DMS53 treated with DMSO at 0.1 percent for 48 hours (cell line): ENCODE measurements at regions not wholly inside any gene's neighbourhood (a gene's known extent, or its start where the extent isn't known, plus 50 kb on each side); places are given as distances from the start of the nearest gene placed in this dataset.

ENCODE experiments used
- DNase-seq: peaks from one replicate; lab custom pipeline; 2025; ENCODE audit not compliant: unreplicated experiment; lab: John Stamatoyannopoulos, UW

GRCh38 chr2:120864981-120865380, 129.3 kb downstream of the GLI2 start:
- no peak for DNase-seq

DNA sequence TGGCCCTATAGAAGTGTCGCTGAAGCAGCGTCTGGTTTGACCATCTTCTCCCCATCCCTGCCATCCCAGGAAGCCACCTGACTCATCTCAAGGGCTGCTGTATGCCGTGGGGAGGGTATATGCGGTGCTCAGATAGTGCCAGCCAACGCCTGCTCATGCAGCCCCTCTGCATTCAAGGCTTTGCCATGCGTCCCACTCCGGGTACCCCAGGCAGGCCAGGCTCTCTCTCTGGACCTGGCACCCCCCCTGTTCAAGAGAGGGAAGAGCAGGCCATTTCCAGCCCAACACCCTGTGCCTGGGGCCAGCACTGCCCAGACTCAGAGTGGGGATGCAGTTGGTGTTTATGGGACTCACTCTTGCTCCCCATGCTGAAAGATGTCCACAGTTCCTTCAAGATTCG, 130.0 kb downstream of the GLI2 start:
- DNase-seq = no peak

DNA sequence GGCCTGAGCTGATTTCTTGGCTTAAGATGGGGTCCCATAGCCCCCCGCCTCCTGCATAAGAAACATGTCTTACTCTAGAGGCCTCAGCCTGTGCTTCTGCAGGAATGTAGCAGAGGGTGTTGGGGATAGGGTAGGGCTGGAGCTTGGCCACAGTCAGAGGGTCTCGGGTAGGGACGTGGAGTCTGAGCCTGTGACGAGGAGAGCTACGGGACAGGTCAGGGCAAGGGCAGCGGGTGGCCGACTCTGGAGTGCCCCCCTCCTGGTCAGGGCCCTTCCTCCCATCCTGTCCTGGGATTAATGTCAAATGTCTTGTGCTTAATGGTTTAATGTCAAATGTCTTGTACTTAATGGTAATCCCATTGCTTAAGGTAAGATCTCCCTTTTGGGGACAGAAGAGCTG, 130.4 kb downstream of the GLI2 start:
- no peak for DNase-seq

DNA sequence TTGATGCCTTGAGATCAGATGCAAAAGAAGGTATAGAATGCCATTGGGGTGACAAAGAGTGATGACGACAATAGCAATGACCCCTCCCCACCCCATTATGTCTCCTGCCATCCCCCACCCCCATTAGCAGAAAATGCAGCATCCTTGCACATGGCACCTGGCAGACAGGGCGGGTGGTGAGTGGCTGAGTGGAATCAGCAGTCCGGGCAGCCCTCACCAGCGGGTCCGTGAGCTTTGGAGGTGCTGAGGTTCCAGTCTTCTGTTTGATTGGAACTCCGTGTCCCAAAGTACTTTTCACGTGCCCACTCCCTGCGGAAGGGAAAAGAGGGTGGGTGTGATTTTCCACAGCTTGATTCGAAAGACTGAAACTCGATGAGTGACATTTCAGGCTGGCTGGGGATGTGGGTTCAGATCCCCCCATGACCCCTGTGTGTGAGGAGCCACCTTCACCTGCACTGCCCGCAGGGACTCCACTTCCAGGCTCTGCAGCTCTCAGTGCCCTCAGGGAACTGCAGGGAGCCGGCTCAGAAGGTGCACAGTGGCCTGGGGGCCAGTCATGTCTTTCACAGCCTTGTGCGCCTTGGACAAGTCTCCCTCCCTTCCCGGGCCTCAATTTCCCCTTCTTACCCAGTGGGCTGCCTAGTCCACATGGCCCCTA, 130.9 kb downstream of the GLI2 start:
- DNase-seq = no peak

DNA sequence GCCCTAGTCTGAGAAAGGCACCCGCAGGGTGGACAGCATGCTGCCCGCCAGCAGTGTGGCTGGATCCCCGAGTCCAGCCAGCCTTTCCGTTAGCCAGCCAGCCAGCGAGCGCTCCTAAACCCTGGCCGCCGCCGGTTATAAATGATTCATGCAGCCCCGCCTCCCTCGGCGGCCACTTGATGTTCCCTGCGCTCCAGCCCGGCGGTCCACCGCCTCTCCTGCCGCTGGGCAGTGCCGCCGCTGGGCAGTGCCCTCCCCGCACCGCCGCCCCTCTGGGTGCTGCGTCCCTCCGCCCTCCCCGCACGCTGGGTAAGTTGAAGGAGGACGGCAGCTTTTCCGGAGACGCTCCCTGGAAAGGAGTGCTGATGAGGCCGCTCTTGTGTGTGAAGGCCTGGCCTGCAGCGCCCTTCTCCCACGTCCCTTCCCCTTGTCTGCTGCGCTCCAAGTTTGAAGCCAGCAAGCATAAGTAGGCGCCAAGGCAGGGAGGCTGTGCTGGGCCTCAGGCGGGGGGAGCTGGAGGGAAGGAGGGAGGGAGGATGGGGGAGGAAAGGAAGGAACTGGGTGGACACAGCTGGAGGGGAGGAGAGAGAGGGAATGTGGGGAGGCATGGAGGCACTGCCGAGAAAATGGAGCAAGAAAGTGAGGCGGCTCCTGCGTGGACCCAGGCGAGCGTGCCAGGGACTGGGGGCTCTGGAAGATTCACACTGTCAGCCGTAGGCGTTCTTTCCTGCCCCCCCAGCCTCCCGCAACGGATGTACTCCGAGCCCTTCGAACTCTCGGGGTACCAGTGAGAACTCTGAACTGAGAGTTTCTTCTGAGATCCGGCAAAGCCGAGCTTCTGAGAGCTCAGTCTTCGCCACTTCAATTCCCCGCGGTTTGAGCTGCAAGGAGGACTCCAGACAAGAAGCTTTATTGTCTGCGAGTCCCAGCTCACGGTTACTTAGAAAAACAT, 131.9 kb downstream of the GLI2 start:
- peak; percentile 38 for DNase-seq

DNA sequence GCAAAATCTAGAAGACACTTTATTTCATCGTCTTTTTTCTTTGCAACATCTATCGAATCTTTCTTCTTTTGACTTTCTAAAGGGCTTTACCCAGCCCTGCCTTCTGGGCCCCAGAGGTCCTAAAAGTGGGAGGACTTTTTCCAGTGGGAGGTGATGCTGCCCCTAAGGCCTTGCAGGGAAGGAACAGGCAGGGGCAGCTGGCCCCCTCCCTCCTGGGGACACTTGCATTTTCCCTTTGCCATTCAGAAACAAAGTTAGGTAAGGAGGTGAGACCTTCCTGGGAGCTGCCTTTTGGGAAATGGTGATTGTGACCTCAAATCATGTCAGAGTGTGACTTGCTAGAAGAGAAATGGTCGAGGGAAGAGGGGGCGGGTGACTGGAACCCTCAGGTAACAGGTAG, 132.7 kb downstream of the GLI2 start:
- no peak for DNase-seq

DNA sequence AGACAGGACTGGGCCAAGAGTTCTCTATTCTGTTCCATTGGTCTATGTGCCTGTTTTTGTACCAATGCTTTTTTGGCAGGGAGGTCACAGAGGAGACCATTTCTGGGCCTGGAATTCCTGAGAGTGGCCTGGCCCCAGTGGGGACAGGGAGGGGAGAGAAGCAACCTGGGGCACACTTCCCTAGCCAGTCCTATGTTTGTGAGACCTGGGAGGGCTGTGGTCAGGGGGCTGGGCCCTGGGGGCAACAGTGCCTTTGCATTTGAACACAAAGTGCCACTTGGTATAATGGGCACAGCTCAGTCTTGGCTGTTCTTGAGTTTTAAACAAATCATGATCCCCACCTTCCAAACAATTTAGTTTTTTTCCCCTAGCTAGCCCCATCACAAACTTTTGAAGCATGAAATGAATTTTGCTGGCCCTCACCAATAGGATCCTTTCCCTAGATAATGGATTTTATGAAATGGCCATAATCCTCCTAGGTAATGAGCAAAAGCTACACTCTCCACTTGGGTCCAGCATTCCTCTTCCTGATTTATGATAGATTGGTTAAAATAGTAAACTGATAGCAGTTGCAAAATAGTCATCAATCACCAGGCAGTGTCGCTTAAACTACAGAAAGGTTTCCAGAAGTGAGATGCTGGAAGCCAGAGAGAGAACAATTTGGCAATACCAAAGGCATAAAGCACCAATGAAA, 133.5 kb downstream of the GLI2 start:
- DNase-seq = no peak

- DNase-seq = no peak
Measured at GRCh38 chr2:120869730-120870466, 134.2 kb downstream of the GLI2 start.

DNA sequence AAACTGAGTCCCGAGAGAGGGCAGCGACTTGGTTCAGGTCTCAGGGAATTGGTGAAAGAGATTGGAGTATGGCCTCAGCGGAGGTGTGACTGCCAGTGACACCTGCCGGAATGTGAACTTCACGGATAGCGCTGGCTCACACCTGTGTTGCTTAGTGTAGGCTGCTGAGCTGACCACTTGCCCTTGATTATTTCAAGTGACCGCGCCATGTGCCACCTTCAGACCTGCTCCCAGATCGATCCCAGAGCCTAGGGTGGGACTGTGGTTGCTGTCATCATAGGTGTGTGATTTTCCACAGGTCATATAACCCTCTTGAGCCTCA, 134.8 kb downstream of the GLI2 start:
- no peak for DNase-seq

- DNase-seq = peak; percentile 45
Measured at GRCh38 chr2:120871016-120871635, 135.5 kb downstream of the GLI2 start.

DNA sequence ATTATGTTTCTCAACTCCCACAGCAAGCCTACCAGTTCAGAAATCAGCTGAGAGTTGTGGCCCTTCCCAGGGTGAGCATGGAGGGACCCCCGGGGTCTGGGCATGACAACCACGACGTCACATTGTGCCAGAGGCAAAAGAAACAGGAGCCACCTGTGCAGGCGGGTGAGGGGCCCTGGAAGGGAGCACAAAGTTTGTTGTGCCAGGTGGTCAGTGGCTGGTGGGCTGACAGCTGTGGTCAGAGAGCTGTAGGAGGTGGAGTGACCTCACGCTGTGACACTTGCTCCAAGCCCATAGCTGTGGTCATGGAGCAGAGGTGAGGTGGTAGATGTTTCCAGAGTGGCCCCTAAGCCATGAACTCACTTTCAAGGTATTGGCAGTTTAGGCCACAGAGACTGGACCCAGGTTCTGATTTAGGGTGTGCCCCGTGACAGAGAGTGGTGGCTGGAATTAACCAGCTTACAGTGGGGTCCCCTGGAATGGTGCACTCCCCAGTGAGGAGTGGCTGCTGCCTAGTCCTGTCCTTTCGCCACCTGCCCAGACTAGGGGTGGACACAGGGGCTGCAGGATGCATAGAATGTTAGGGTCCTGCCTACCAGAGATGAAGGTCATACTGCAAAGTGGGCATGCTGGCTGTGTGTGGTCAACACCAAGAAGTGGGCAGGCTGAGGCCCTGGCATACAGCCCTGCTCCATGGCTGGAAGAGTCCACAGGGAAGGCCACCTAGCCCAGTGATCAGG, 136.4 kb downstream of the GLI2 start:
- DNase-seq = no peak

GRCh38 chr2:120873958-120874887, 138.6 kb downstream of the GLI2 start:
- DNase-seq = no peak

DNA sequence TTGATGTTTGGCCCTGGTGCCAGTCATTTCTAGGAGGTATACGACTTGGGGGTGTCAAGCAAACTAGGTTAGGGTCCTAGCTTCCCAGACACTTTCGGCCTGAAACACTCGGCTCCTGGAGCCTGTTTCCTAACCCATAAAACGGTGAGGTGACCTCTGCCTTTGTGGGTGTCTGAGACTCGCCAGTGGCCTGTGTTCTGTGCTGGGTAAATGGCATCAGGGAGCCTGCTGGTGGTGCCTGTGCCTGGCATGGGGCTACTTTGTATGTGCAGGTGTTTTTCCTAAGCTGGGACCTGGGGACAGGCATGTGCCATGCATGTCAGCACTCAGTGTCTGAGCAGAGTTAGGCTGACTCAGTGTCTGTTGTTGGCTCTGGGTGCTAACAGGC, 139.2 kb downstream of the GLI2 start:
- DNase-seq = no peak

DNA sequence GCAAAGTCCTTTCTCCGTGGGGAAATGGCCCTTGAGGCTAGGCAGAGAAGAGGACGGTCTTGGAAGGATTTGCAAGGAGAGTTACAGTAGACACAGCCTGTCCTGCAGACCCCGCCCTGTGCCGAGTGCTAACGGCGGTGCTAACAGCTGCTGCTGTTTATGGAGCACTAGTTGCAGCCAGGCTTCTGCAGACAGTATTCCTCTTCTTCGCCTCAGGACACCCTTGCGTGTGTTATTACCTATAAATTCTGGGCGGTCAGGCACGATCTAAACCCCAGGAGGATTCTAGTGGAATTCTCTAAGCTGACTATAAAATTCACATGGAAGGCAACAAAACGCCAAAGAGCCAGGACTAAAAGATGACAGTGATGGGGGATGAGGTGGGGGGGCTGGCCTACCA, 139.8 kb downstream of the GLI2 start:
- DNase-seq = no peak

DNA sequence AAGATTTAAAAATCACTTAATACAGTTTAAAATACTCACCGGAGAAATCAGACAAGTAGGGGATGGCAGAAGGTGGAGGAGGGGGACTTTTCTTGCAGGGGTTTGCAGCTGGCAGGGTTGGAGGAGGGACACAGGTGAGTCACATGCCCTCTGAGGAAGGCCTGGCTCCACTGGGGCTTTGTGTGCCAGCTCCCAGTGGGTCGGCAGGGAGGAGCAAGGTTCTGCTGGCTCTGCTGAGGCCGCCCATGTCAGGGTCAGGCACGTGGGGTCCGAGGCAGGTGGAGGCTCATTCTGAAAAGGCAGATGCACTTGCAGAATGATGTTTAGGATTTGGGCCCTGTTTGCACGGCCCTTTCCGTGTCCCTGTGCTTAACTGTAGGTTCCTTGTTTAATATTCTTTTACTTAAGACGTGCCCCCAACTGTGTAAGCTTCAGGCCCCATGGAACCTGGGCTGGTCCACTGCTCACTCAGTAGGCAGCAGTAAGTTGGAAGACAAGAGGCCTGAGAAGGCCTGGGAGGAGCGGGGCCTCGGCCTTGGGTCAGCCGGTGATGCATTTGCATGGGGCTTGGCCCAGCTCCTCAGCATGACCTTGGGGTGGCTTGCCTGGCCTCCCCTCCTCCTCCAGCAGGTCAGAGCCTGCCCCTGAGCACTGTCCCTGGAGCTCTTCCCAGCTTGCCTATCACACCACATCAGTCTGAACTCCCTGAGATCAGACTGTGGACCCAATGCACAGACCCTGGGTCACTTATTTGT, 141.0 kb downstream of the GLI2 start:
- DNase-seq = no peak

DNA sequence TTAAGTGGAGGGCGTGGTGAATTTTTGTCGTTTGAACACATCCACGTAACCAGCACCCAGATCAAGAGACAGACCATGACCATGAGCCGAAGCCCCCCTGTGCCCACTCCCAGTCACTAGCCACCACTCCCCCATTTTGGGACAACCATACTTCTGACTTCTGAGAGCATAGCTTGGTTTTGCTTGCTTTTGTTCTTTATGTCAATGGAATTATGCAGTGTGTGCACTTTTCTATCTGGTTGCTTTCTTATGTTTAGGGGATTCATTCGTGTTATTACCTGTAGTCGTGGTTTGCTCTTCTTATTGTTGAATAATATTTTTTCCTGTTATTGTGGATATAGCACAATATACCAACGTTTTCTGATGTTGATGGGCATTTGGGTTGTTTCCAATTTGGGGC, 141.7 kb downstream of the GLI2 start:
- DNase-seq = no peak

DNA sequence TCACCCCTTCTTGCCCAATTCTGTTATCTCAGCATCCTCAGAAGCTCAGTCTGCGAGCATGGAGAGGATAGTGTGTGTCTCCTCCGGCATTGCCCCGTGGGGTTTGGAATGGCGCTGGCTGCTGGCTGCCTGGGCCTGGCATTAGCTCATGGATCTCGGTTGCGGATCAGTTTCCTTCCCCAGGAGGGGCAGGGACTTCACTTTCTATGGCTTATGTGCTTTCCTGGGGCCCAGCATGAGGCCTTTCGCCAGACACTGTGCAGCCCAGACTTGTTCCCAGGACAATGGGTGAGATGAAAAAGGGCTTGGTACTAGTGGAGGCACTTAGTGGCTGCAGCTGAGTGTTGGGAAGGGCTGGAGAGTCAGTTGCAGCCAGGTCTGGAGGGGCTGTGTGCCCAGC, 143.3 kb downstream of the GLI2 start:
- no peak for DNase-seq
